ENCODE measurements at regions not wholly inside any gene's neighbourhood (a gene's known extent, or its start where the extent isn't known, plus 50 kb on each side); places are given as distances from the start of the nearest gene placed in this dataset.

GRCh38 chr2:79292239-79292957 lies 132.8 kb upstream of the REG3A start:
- no peak for TF ChIP-seq CTCF (conservative IDR thresholded peaks at IDR 0.05; ENCODE audit: low read depth, low read length)
- no peak for DNase-seq (ENCODE audit: low read depth)
- H3K4me3 ChIP-seq (ENCODE audit: low read depth, low read length) = no peak overlapping the region

DNA sequence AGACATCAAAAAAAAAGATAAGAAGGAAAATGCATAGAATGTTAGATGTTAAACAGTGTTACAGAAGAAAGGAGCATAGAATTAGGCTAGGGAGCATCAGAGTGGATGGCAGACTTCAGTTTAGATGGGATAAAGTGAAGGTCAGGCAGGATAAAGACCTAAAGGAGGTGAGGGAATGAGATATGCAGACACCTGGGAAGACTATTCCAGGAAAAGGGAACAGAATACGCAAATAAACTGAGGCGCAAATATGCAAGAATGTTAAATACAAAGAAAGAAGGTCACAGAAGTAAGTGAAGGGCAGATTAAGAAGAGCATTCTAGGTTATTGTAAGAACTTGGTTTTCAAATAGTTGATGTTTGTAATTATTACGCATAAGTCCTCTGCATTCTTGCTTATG lies 116.3 kb upstream of the REG3A start:
- H3K4me3 ChIP-seq (ENCODE audit: low read depth, low read length) = no peak overlapping the region
- no peak for DNase-seq (ENCODE audit: low read depth)

GRCh38 chr2:79275197-79275596 lies 115.6 kb upstream of the REG3A start:
- no peak overlapping the region for H3K4me3 ChIP-seq (ENCODE audit: low read depth, low read length)
- no peak for TF ChIP-seq CTCF (conservative IDR thresholded peaks at IDR 0.05; ENCODE audit: low read depth, low read length)
- no peak for DNase-seq (ENCODE audit: low read depth)

More for the DNA sequence above, 116.3 kb upstream of the REG3A start:
- TF ChIP-seq CTCF (conservative IDR thresholded peaks at IDR 0.05; ENCODE audit: low read depth, low read length) = no peak

- TF ChIP-seq CTCF (conservative IDR thresholded peaks at IDR 0.05; ENCODE audit: low read depth, low read length) = no peak
- H3K4me3 ChIP-seq (ENCODE audit: low read depth, low read length) = no peak overlapping the region
- no peak for DNase-seq (ENCODE audit: low read depth)
Observed at GRCh38 chr2:79272616-79273015, 113.1 kb upstream of the REG3A start.

GRCh38 chr2:79271456-79271855 lies 111.9 kb upstream of the REG3A start:
- no peak for TF ChIP-seq CTCF (conservative IDR thresholded peaks at IDR 0.05; ENCODE audit: low read depth, low read length)
- H3K4me3 ChIP-seq (ENCODE audit: low read depth, low read length) = no peak overlapping the region
- DNase-seq (ENCODE audit: low read depth) = no peak

- TF ChIP-seq CTCF (conservative IDR thresholded peaks at IDR 0.05; ENCODE audit: low read depth, low read length) = no peak
- DNase-seq (ENCODE audit: low read depth) = no peak
- H3K4me3 ChIP-seq (ENCODE audit: low read depth, low read length) = no peak overlapping the region
Observed at GRCh38 chr2:79260848-79261247, 101.3 kb upstream of the REG3A start.

DNA sequence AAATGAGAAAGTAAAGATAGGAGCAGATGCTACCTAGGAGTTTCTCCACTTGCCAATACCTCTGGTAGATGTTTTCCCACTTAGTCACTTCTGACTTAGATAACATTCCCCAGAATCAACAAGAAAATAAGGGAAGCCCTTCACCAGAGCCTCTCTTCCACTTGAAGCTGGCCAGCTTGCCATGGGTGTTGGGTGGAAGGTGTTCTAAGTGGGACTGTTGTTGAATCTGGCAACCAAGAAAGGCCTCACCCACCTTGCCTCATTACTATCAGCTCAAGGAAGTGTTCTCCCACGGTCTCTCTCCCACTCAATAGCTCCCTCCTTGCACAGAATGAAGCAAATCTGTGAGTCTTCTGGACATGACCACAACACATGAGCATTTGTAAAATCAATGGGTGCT lies 100.4 kb upstream of the REG3A start:
- H3K4me3 ChIP-seq (ENCODE audit: low read depth, low read length) = no peak overlapping the region
- no peak for TF ChIP-seq CTCF (conservative IDR thresholded peaks at IDR 0.05; ENCODE audit: low read depth, low read length)
- no peak for DNase-seq (ENCODE audit: low read depth)
